RWPE1 (cell line): ENCODE measurements at regions not wholly inside any gene's neighbourhood (a gene's known extent, or its start where the extent isn't known, plus 50 kb on each side); places are given as distances from the start of the nearest gene placed in this dataset.

Source experiments
- CTCF ChIA-PET: fragments of 350-600 bp; sonication (Branson Sonifier 250); formaldehyde crosslinking; extraction: SDS; loops from one replicate; lab custom pipeline; 2021; lab: Yijun Ruan, JAX
- POLR2A ChIA-PET: fragments of 400-600 bp; formaldehyde crosslinking; extraction: SDS; loops from one replicate; lab custom pipeline; 2020; ENCODE audit warnings: antibody characterized with exemption; ENCODE audit not compliant: low non-redundant PET; lab: Yijun Ruan, JAX
- DNase-seq: peaks from one replicate; pipeline ENCODE4 v3.0.0; 2012; ENCODE audit warnings: low spot score
- H3K27ac ChIP-seq: fragments of 450-650 bp; 2 replicates; pipeline ENCODE4 v1.5.1; 2017
- TF ChIP-seq, protein P1 (sequence below): fragments of 450-650 bp; conservative IDR thresholded peaks from 2 replicates; pipeline ENCODE4 v1.5.1; 2017; ENCODE audit warnings: low read depth, mild to moderate bottlenecking

DNA sequence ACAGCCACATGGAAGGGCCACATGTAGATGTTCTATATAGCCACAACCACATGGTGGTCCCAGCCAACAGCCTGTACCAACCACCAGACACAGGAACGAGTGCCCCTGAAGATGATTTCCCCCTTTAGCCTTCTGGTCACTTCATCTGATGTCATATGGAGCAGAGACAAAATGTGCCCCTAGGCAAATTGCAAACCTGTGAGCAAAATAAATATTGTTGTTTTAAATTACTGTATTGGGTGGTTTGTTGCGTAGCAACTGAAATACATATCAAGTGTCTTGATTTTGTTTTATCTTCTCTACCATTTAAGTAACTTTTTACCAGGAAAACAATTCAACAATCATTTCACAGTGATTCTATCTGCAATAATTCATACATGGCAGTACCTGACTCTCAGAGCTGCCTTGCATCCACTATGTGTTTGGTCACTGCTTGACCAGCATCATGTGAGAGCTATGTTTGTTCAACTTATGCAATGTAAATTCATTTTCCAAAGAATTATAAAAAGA is 142.5 kb upstream of the VLDLR start:
- TF ChIP-seq, protein P1, sequence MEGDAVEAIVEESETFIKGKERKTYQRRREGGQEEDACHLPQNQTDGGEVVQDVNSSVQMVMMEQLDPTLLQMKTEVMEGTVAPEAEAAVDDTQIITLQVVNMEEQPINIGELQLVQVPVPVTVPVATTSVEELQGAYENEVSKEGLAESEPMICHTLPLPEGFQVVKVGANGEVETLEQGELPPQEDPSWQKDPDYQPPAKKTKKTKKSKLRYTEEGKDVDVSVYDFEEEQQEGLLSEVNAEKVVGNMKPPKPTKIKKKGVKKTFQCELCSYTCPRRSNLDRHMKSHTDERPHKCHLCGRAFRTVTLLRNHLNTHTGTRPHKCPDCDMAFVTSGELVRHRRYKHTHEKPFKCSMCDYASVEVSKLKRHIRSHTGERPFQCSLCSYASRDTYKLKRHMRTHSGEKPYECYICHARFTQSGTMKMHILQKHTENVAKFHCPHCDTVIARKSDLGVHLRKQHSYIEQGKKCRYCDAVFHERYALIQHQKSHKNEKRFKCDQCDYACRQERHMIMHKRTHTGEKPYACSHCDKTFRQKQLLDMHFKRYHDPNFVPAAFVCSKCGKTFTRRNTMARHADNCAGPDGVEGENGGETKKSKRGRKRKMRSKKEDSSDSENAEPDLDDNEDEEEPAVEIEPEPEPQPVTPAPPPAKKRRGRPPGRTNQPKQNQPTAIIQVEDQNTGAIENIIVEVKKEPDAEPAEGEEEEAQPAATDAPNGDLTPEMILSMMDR: no peak
- ChIA-PET CTCF (no interaction called here), POLR2A (no interaction called here)
- H3K27ac ChIP-seq: no peak overlapping the region
- DNase-seq: no peak

DNA sequence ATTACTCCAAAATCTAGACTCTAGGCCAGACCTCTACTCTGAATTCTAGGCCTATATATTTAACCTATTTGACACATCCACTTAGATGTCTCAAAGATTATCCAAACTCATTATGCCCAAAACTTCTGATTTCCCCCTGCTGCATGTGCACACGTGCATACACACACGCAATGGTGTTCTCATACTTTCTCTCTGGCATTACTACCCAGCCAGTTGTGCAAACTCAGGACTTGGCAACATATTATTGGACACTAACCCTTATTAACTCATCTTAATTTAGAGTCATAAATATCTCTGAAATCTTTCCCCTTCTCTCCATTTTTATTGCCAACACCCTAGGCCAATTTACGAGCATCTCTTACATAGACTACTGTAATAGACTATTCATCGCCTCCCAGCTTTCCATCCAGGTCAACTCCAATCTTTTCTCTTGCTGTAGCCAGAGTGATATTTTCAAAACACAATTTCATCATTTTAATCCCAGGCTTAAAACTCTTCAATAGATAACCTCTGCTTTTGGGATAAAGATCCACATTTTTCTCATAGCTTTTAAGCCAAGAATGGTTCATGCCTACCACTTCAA is 141.2 kb upstream of the VLDLR start:
- ChIA-PET POLR2A (no interaction called here), CTCF (no interaction called here)
- TF ChIP-seq, protein P1: no peak

DNA sequence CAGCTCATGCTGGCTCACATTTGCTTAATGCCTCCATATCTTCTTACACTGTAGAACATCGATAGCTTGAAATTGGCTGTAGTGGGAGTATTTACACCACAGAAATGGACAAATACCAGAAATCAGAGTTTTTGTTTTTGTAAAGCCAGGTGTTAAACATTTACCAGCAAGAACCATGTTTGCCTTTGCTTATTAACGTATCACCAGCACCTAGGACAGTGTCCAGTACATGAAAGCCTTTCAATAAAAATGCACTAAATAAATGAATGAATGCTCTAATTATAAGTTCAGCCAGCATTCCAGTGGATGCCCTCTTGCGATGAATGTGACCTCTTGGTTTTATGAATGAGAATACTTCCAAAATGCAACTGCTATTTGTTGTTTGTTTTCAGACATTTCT is 140.4 kb upstream of the VLDLR start:
- TF ChIP-seq, protein P1: no peak
- POLR2A ChIA-PET: no interaction called here
- CTCF ChIA-PET: no interaction called here

More for the DNA sequence above, 141.2 kb upstream of the VLDLR start:
- no peak for DNase-seq
- H3K27ac ChIP-seq: no peak overlapping the region

DNA sequence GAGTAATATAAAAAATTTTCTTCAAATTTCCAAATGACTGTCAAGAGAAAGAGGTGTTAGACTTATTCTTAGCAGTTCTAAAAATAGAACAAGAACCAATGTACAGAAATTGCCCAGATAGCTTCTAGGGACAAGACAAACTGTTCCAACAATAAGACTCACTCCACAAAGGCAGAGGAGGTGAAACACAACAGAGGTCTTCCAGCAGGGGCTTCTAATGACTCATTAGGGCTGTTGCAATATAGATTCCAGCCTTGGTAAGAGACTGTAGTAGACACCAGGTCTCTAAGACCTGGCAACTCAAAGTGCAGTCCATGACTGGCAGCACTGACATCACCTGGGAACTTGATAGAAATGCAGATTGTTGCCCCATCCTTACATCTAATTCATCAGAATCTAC is 134.6 kb upstream of the VLDLR start:
- POLR2A ChIA-PET: no interaction called here
- TF ChIP-seq, protein P1: no peak
- no peak overlapping the region for H3K27ac ChIP-seq
- CTCF ChIA-PET: no interaction called here
- no peak for DNase-seq

More for the DNA sequence above, 140.4 kb upstream of the VLDLR start:
- no peak for DNase-seq
- no peak overlapping the region for H3K27ac ChIP-seq

DNA sequence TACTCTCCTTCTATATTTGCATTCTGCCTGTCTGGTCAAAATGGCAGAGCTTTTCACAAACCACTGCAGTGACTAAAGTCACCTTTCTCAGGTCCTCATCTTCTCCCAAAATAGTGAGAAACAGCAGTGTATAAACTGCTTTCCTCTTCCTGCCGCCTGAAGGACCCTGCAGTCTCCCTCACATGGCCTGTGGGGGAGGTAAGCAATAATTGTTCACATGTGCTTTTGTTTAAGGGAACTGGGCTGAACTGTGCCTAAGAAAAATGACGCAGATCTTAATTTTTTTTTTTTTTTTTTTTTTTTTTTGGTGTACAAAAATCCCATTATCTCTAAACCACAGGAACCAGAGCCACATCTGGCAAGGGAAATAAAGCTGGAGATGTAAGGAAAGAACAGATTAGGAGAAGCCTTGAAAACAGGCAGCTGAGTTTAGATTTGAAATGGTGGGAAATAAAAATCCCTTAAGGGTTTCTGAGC is 131.7 kb upstream of the VLDLR start:
- CTCF ChIA-PET: no interaction called here
- H3K27ac ChIP-seq: no peak overlapping the region
- no peak for DNase-seq
- POLR2A ChIA-PET: no interaction called here
- TF ChIP-seq, protein P1: no peak

- CTCF ChIA-PET: no interaction called here
- H3K27ac ChIP-seq: no peak overlapping the region
- TF ChIP-seq, protein P1: no peak
- POLR2A ChIA-PET: no interaction called here
- no peak for DNase-seq
Observed at GRCh38 chr9:2492161-2492560, 129.4 kb upstream of the VLDLR start.
